Esophagus (tissue), 2 donors: ENCODE measurements at regions not wholly inside any gene's neighbourhood (a gene's known extent, or its start where the extent isn't known, plus 50 kb on each side); places are given as distances from the start of the nearest gene placed in this dataset.
"Not testable (repeated sequence)": the region's sequence is repeated elsewhere in the genome, so short reads cannot be mapped to it uniquely, and the experiment has no call there.

Source experiments
- H3K27ac ChIP-seq, 2 donors: one replicate each; pipeline ENCODE4 v1.5.1; 2013; ENCODE audit warnings: low read depth in 2 of 2, mild to moderate bottlenecking in 2 of 2, inconsistent platforms in 1 of 2, low read length in 1 of 2, moderate library complexity in 1 of 2
- H3K27me3 ChIP-seq, 2 donors: one replicate each; pipeline ENCODE4 v1.6.1; 2013; ENCODE audit warnings: low read length in 2 of 2, control low read depth in 1 of 2, mild to moderate bottlenecking in 1 of 2; ENCODE audit not compliant: insufficient read depth in 2 of 2, control insufficient read depth in 1 of 2
- H3K36me3 ChIP-seq, 2 donors: one replicate each; pipeline ENCODE4 v1.6.1; 2013; ENCODE audit warnings: low read length in 1 of 2; ENCODE audit not compliant: control insufficient read depth in 2 of 2, insufficient read depth in 2 of 2
- H3K4me1 ChIP-seq, 2 donors: one replicate each; pipeline ENCODE4 v1.6.1; 2013; ENCODE audit warnings: low read length in 1 of 2; ENCODE audit not compliant: control insufficient read depth in 2 of 2, insufficient read depth in 2 of 2
- H3K4me3 ChIP-seq, 2 donors: one replicate each; pipeline ENCODE4 v1.5.1; 2013; ENCODE audit warnings: low read length in 2 of 2, mild to moderate bottlenecking in 2 of 2, low read depth in 1 of 2, moderate library complexity in 1 of 2
- H3K9me3 ChIP-seq, 2 donors: one replicate each; pipeline ENCODE4 v1.6.1; 2013; ENCODE audit warnings: mild to moderate bottlenecking in 2 of 2, low read depth in 1 of 2, low read length in 1 of 2, moderate library complexity in 1 of 2; ENCODE audit not compliant: control insufficient read depth in 2 of 2, insufficient read depth in 1 of 2
- WGBS, 2 donors: extraction: QIAGEN DNeasy Blood & Tissue Kit; methylation state at CpG; one replicate each; pipeline ENCODE4 v1.1.7; 2013; 5-methylcytosine and 5-hydroxymethylcytosine counted together
- donor health status: healthy with polysubstance abuse.
- donor health status: Bipolar disorder and iron deficiency.

DNA sequence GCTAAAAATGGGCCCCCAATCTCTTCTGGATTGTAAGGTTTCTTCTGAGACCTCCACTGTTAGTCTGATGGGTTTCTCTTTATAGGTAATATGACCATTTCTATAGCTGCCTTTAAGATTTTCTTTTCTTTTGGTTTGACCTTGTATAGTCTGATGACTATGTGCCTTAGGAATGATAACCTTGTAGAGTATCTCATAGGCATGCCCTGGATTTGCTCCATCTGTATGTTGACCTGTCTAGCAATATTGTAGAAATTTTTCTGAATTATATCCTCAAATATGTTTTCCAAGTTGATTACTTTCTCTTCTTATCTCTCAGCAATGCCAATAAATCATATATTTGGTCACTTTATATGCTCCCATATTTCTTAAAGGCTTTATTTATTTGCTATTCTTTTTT, 1403.8 kb upstream of the GOT2 start:
- Histone ChIP-seq H3K9me3 (peaks cover 5 to 7% of the 10 kb centered on the region in 2 donors), H3K4me3 (no peak overlapping the region), H3K36me3 (no peaks in the 10 kb centered on the region), H3K27me3 (no peaks in the 10 kb centered on the region), H3K4me1 (no peaks in the 10 kb centered on the region), H3K27ac (no peak overlapping the region)

DNA sequence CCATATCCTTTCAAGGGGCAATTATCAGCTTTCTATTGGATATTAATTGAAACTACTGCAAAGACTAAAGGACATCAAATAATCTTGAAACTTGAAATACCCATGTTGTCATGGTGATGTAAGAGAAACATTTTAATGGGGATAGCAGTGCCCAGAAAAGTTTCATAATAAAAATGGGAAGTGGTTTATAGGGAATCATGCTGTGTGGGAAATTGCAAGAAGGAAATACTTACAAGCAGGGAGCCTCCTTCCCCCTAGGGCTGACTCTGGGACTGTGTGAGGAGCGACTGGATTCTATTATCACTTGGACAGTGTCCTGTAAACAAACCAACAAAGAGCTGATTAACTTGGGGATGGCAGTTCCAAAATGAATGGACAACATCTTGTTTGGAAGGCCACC, 1393.1 kb upstream of the GOT2 start:
- 54 to 59% methylated on average over 1 of the region's 1 CpG for WGBS, 2 donors
- Histone ChIP-seq H3K27ac (no peak overlapping the region), H3K36me3 (no peaks in the 10 kb centered on the region), H3K4me3 (no peak overlapping the region), H3K27me3 (no peaks in the 10 kb centered on the region), H3K4me1 (no peaks in the 10 kb centered on the region), H3K9me3 (no peaks in the 10 kb centered on the region)

DNA sequence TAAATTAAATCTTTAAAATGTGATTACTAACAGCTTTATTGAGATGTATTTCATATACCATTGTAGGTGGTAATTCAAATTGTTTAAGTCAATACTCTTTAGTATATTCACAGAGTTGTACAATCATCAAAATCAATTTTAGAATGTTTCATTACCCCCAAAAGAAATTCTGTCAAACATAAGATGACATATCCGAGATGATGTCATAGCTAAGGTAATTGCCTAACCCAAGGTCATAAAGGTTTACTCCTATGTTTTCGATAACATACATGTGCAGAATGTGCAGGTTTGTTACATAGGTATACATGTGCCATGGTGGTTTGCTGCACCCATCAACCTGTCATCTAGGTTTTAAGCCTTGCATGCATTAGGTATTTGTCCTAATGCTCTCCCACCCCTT, 1392.0 kb upstream of the GOT2 start:
- H3K4me3 ChIP-seq, H3K4me1 ChIP-seq, H3K9me3 ChIP-seq, H3K36me3 ChIP-seq, H3K27ac ChIP-seq, H3K27me3 ChIP-seq: not testable (repeated sequence)
- whole genome bisulfite sequencing, 2 donors = 83 to 91% methylated on average over 2 of the region's 2 CpGs

DNA sequence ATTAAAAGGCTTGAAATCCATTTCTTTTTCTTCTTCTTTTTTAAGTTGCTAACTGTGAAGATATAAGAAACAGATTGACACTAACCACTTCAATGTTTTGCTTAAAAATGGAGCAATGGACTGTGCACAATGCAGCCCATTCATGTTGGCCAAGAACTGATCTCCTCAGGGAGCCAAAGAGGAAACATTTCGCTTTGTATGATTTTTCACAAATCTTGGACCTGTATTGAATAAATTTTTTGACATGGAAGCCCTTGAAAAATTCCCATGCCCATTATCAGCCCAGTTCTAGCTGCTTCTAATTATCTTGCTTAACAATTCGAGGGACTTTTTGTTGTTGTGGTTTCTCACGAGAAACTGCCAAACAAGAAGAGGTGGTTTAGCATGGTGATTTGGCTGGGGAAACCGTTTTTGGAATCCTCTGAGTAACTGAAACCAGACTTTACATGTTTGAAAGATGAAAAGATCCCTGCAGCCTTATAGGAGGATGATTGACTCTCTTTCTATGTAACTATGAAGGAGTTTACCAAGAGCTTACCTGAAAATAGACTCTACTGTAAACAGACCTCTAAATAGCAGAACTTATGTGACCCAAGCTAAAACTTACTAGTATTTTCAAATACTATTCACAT, 1389.4 kb upstream of the GOT2 start:
- no peak overlapping the region for H3K4me3 ChIP-seq
- no peaks in the 10 kb centered on the region for H3K4me1 ChIP-seq
- H3K27me3 ChIP-seq = no peaks in the 10 kb centered on the region
- H3K9me3 ChIP-seq = no peaks in the 10 kb centered on the region
- no peaks in the 10 kb centered on the region for H3K36me3 ChIP-seq
- H3K27ac ChIP-seq = no peak overlapping the region
- WGBS, 2 donors = 19 to 24% methylated on average over 4 of the region's 4 CpGs

DNA sequence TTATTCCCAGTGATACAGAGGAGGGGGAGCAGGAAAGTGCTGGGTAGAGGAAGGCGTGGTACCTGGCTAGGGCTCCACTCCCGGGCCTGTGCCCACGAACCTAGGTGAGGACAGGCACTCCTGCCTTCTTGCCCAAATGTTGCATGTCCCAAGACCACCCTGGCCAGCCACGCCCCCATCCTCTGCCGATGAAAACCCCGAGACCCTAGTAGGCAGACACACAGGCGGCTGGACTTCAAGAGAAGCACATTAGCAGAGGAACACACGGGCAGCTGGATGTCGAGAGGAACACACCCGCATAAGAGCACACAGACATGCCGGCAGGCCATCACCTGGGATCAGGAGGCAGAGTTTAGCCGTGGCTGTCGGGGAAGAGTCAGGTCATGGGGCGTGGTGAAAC, 1386.5 kb upstream of the GOT2 start:
- Histone ChIP-seq H3K4me1 (no peaks in the 10 kb centered on the region), H3K9me3 (no peaks in the 10 kb centered on the region), H3K27me3 (no peaks in the 10 kb centered on the region), H3K36me3 (no peaks in the 10 kb centered on the region), H3K27ac (no peak overlapping the region), H3K4me3 (no peak overlapping the region)
- WGBS, 2 donors = 86 to 89% methylated on average over 14 of the region's 14 CpGs

DNA sequence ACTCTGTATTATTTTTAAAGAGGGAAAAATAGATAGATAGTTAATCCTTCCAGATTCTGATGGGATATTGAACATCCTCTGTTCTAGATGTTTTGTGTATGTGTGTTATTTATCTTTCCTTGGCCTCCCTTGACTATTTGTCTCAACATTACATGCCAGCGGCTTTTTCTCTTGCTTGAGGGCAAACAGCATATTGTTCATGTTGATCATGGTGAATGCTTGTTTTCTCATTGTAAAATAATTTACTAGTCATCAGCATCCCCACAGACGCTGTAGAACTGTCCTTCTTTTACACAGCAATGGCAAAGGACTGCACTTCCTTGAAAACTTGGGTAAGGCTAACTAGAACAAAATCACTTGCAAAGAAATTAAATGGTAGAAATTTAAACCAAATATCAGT, 1376.4 kb upstream of the GOT2 start:
- Histone ChIP-seq H3K27ac (no peak overlapping the region), H3K4me3 (no peak overlapping the region), H3K27me3 (no peaks in the 10 kb centered on the region), H3K36me3 (no peaks in the 10 kb centered on the region), H3K9me3 (no peaks in the 10 kb centered on the region), H3K4me1 (no peaks in the 10 kb centered on the region)
- 65% methylated on average over 2 of the region's 2 CpGs for WGBS, 2 donors

DNA sequence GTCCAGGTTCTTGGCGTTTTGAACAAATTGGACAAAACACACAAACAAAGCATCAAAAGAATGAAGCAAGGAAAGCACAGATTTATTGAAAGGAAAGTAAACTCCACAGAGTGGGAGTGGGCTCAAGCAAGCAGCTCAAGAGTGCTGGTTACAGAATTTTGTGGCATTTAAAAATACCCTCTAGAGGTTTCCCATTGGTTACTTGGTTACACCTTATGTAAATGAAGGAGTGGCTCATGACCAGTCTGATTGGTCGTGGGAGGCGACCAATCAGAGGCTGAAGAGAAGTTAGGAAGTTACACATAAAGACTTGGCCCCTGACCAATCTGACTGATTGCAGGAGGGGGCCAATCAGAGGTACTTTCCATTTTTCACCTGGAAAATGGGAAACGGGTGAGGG, 1373.8 kb upstream of the GOT2 start:
- no peaks in the 10 kb centered on the region for H3K9me3 ChIP-seq
- H3K4me1 ChIP-seq = no peaks in the 10 kb centered on the region
- no peaks in the 10 kb centered on the region for H3K36me3 ChIP-seq
- no peak overlapping the region for H3K4me3 ChIP-seq
- no peaks in the 10 kb centered on the region for H3K27me3 ChIP-seq
- WGBS, 2 donors = 75 to 78% methylated on average over 4 of the region's 4 CpGs
- H3K27ac ChIP-seq = no peak overlapping the region

DNA sequence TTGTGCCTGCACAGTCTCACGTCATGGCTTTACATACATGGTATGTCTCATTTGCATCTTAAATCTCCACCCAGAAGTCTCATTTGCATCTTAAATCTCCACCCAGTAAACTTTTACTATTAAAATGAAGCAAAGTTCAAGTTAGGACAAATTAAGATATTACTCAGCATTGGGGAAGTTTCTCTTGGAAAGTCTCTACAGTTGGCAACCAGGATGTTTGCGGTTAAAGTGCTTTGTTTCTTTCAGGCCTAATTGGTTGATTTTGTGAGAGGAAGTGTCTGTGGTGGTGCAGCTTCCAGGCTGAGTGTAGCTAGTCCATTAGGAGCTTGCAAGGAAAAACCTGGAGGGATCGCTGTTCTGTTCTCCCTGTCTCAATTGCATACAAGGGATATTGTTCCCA, 1373.3 kb upstream of the GOT2 start:
- Histone ChIP-seq H3K27ac (no peak overlapping the region), H3K36me3 (no peaks in the 10 kb centered on the region), H3K9me3 (no peaks in the 10 kb centered on the region), H3K27me3 (no peaks in the 10 kb centered on the region), H3K4me1 (no peaks in the 10 kb centered on the region), H3K4me3 (no peak overlapping the region)
- WGBS, 2 donors = 63 to 69% methylated on average over 3 of the region's 3 CpGs

DNA sequence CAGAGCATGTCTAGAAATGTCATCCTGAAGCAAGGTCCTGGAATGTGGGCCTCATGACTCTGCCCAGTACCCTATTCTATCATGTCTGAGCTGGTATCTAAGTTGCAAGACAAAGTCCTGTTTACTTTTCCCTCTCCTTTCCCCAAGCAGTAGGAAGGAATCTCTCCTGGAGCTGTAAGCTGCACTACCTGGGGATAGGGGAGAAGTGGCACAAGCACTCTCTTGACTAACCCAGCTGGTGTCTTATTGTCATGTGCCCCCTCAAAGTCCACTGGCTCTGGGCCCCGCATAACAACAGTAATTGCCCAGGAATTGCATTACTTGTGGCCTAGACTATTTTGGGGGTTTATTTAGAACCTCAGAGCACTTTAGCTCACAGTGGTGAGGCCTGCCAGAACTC, 1366.3 kb upstream of the GOT2 start:
- WGBS, 2 donors = 33 to 52% methylated on average over 1 of the region's 1 CpG
- no peak overlapping the region for H3K27ac ChIP-seq
- no peaks in the 10 kb centered on the region for H3K36me3 ChIP-seq
- H3K4me1 ChIP-seq = no peaks in the 10 kb centered on the region
- H3K27me3 ChIP-seq = no peaks in the 10 kb centered on the region
- H3K4me3 ChIP-seq = no peak overlapping the region
- peaks cover 2 to 3% of the 10 kb centered on the region in 2 donors for H3K9me3 ChIP-seq

DNA sequence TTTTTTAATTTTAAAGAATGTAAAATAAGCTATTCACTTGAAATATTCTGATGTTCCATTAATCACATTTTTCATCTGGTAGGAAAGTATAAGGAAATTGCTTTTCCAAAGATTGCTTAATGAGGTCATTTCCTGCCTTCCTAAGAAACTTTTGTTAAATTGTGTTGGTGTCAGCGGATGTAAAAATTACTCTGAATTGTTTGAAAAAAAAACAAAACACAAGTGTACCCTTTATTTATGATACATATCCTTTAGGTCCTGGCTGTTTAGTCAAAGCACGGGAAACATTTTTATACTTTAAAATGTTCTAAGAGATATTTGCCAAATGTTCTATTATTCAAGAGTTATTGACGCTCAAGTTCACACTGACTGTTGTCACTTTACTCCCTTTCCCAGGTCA, 1357.4 kb upstream of the GOT2 start:
- Histone ChIP-seq H3K27ac (no peak overlapping the region), H3K9me3 (no peaks in the 10 kb centered on the region), H3K4me1 (no peaks in the 10 kb centered on the region), H3K36me3 (no peaks in the 10 kb centered on the region), H3K4me3 (no peak overlapping the region), H3K27me3 (no peaks in the 10 kb centered on the region)
- 39 to 47% methylated on average over 3 of the region's 3 CpGs for WGBS, 2 donors
